ENCODE measurements at regions not wholly inside any gene's neighbourhood (a gene's known extent, or its start where the extent isn't known, plus 50 kb on each side); places are given as distances from the start of the nearest gene placed in this dataset.
"Not testable (repeated sequence)": the region's sequence is repeated elsewhere in the genome, so short reads cannot be mapped to it uniquely, and the experiment has no call there.

DNA sequence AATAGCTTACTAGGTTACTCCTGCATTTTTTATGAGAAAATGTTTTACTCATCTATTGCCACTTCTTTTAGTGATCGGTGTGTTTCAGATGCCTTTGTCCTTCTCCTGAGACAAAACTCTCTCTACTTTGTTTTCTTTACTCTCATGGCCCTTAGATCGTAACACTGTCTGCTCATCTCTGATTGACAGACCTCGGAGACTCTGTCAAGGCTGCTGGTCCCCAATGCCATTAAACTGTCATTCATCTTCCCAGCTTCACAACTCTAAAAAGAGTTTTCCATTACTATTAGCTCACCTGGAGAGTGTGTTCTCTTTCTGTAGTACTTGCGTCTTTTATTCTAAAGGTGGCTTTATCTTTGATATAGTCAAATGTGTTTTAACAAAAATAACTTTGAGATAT is 765.2 kb downstream of the SLITRK1 start:
- DNase-seq (ENCODE audit: low read depth): no peak

DNA sequence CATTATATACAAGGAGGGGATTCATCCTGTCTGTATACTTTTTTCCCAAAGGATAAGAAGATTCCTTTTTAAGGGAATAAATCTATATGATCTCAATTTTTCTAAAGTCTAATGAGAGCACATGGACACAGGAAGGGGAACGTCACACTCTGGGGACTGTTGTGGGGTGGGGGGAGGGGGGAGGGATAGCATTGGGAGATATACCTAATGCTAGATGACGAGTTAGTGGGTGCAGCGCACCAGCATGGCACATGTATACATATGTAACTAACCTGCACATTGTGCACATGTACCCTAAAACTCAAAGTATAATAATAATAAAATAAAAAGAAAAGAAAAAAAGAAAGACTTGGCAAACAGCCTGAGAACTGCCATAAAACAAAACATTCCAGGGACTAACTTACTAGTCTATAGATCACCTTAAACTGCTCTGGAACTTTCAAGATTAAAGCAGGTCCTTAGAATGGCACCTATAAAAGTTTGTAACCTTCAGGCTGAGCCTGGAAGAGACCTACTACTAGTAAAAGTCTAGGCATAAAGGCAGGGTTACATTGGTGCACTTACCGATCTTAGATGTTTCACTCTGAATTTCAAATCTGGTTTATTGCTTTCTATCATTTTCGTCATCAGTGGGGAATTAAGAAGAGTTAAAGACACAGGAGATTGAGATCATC is 780.6 kb downstream of the SLITRK1 start:
- not testable (repeated sequence) for DNase-seq (ENCODE audit: low read depth)

DNA sequence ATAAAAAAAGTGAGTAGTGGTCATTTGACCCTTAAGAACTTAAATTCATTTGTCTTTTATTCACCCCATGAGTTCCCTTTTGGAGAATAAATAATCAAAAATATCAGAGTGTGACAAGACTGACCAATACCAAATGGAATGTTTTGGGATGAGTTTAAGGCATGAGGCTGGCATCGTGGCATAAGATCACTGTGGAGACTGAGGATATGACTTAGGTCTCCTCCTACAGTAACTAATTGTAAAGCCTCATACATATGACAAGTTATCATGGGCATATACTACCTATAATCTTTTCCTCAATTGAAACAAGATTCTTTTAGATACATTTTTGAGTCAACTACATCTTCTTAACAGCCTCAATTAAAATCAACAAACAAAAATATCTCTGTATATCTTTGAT is 782.0 kb downstream of the SLITRK1 start:
- DNase-seq (ENCODE audit: low read depth): no peak

DNA sequence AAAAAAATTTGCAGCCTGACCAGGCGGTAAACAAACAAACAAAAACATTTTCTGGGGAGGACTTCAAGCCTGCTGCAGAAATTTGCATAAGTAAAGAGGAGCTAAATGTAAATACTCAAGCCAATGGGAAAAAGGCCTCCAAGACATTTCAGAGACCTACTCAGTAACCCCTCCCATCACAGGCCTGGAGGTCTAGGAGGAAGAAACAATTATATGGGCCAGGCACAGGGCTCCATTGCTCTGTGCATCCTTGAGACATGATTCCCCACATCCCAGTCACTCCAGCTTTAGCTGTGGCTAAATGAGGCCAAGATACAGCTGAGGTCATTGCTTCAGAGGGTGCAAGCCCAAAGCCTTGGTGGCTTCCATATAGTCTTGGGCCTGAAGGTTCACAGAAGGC is 793.4 kb downstream of the SLITRK1 start:
- no peak for DNase-seq (ENCODE audit: low read depth)

DNA sequence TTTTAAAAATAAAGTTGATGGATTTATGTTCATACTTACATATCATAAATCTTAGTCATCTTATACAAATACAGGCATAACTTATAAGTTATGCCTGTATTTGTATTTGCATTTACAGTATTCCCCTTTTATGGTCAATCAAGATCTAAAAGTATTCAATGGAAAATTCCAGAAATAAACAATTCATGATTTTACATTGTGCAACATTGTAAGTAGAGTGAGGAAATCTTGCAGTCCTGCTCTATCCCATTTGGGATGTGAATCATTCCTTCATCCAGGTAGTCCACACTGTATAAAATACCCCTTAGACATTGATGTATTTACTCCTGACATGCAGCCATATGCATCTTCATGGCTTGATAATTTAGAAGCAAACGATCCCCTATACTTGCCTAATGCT is 795.3 kb downstream of the SLITRK1 start:
- no peak for DNase-seq (ENCODE audit: low read depth)

DNA sequence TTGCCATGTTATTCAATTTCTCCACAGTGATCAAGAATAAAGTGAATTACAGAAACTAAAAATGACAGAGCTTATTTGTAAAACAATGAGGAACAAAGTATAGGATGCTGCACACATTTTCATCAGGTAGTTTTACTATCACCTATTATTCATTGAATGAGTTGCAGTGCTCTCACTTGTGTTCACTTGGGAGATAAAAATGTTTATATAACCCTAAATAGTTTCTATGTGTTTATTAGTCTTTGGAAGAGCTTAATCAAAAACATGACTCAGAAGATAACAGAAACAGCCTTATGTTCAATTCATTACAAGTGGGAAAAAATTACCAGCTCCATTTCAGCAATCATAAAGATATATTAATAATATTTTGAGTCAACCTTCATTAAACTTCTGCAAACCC is 796.2 kb downstream of the SLITRK1 start:
- no peak for DNase-seq (ENCODE audit: low read depth)

DNA sequence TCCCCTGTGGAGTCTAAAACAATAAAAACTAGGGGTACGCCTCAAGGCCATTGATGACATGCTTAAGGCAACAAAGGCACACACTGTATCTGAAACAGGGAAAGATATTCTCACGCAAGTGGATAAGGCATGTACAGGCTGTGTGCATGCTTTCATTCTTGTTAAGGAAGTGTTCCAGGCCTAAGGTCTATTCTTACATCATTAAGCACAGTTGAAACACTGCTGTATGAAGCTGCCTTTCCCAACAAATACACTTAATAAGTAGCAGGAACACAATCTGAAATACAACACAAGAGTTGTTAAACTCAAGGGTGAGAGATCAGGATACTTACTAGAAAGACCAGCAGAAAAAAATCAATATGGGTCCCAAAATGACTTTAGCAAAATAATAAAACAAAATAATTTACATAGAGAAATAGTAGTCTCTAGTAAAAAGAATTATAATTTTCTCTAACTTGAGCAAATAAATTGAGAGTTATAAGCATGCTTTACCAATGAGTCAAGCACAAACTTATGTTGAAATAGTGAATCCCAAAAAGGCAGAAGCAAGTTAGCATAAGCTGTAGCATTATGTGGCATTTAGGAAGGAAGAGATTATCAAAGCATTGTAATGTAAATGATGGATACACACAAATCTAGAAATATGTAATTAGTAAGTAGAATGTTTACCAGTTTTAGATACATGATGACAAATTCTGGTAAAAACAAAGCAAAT is 796.9 kb downstream of the SLITRK1 start:
- DNase-seq (ENCODE audit: low read depth): no peak

DNA sequence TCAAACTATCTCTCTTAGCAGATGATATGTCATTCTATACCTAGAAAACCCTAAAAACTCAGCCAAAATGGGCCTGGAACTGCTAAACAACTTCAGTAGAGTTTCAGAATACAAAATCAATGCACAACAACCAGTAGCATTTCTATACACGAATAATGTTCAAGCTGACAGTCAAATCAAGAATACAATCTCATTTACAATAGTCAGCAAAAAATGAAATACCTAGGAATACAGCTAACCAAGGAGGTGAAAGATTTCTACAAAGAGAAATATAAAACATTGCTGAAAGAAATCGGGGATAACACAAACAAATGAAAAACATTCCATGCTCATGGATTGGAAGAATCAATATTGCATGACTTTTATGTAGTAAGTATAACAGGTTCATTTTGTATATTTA is 804.8 kb downstream of the SLITRK1 start:
- no peak for DNase-seq (ENCODE audit: low read depth)

DNA sequence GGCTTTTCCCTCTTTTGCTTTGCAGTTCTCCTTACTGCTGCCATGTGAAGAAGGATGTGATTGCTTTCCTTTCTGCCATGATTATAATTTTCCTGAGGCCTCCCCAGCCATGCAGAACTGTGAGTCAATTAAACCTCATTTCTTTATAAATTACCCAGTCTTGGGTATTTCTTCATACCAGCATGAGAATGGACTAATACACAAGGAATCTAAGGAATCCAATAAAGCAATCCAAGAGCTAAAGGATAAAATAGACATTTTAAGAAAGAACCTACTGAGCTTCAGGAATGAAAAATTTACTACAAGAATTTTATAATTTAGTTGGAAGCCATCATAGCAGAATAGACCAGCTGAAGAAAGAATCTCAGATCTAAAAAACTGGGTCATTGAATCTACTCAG is 808.3 kb downstream of the SLITRK1 start:
- DNase-seq (ENCODE audit: low read depth): not testable (repeated sequence)

DNA sequence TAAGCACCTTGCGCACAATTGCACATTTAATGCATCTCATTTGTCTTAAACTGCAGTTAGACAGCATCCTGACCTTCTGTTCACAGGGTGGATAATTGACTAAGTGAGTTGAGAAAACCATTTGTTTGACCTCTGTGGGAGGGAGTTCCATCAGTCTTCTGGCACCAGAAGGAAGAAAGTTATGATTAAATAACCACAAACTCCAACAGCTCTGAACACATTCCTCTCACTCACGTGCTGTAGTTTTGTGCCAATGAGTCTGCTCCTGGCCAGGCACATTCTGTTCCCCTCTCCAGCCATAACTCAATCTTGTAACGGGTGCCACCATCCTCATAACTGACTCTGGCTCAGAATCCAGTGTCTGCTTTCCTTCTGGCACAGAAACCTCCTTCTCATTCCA is 817.2 kb downstream of the SLITRK1 start:
- DNase-seq (ENCODE audit: low read depth): no peak

DNA sequence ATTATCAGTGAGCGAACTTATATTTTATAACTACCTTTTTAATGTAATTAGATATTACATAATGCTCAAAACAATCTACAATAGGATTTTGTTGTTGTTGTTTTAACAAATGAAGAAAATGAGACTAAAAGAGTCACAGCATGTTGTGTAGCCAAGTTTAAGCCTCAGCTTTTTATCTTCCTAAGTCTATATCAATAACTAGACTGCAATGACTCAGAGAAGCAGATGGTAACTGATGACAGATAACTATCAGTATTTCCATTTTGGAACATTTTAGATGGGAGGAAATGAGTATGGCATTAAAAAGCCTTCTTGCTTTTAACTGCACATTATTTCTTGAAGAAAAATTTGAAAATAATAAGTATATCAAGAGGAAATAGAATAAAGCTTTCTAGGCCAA is 825.2 kb downstream of the SLITRK1 start:
- no peak for DNase-seq (ENCODE audit: low read depth)

DNA sequence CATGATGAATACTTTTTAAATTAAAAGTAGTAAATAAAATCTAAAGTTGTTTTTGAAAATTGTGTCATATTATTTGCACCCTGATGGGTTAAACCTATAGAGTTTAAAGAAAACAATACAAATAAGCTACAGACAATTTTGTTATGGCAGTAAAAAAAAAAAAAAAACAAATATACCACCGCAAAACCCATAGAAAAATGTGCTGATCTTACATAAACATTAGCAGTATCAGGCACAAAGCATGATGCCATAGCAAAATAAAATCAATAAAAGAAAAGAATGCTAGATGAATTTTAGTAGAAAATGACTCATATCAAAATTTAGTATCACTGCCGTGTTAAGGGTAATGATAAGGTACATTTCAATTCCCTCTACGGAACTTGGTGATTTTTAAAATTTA is 826.0 kb downstream of the SLITRK1 start:
- no peak for DNase-seq (ENCODE audit: low read depth)

DNA sequence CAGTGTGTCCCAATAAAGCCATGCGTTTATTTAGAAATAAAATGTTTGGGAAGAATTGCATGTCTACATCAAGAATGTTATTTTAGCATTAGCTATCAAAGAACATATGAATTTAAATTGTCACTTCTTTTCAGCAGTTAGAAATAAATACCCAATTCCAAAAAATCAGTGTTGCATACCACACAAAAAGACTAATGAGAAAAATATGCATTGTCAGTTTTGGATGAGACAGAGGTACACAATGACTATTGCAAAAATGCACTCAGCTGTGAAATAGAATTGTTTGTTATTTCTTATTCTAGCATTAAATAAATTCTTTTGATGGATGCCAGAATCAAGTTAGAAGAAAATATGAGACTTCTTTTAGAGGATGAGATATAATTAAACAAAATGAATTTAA is 833.9 kb downstream of the SLITRK1 start:
- DNase-seq (ENCODE audit: low read depth): no peak

DNA sequence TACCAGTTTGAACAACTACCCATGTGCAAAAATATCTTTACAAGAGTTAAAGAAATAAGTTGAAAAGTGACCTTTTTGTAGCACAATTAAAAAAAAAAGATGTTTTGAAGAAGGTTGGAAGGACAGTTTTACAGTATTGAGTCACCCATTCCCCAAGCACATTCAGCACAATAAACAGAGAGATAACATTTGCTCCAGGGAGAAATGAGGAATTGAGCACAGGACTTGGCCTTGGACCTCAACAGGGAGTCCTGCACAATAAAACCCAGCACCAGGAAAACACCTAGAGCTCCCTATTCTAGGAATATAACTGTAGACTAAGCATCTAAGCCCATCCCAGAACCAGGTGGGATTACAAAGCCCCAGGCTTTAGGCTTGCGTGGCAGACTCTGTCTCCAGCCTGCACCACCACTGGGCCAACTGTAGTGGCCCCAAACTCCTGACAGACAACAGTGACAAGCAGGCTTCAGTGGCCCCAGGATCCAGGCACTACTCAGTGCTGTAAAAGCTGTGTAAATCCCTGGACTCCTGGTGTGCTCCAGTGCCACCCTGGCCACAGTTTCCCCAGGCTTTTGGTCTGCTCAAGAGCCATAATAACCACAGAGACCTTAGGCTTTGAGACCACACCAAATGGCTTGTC is 857.2 kb downstream of the SLITRK1 start:
- DNase-seq (ENCODE audit: low read depth): no peak

DNA sequence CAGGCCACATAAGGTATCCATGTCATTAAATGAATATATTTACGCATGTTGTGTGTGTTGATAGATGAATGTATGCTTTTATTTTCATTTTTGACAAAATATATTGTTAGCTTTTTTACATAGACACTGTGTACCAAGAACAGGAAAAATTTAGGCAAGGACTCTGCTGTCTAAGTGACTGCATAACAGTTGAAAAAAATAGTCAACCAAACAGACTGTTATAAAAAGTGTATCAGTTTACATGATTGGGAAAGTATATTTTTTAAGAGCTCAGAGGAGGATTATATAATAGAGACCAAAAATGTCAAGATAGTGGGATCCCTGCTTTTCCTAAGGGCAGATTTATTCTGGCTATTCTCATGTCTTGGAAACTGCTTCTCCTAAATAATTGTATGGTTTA is 858.0 kb downstream of the SLITRK1 start:
- DNase-seq (ENCODE audit: low read depth): no peak

DNA sequence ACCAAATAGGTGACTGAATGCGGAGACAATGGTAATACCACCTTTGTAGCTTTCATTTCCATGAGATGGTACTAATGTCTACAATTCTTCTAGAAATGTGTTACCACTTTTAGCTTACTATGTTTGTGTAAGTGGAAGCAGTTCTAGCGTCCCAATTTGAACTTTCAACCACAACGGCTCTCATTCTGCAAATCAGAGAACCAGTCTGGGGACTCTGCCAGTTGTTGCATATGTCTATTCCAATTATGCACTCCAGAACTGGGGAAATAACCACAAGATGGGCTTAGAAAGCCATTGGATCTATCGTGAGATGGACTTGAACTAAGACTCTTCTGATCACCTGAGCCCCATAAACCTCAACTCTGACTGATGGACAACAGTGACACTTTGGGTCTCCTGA is 862.3 kb downstream of the SLITRK1 start:
- no peak for DNase-seq (ENCODE audit: low read depth)

DNA sequence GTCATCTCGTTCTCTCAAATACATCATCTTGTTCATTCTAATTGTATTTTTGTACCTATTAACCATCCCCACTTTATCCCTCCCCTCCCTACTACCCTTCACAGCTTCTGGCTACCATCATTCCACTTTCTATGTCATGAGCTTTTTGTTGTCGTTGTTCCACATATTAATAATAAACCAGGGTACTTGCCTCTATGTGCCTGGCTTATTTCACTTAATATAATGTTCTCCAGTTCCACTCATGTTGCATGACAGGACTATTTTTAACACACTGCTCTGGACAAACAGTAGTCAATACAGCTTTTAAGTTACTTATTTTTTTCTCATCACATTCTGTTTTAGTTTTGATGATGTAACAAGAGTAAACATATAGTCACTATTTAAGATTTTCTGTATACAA is 872.3 kb downstream of the SLITRK1 start:
- DNase-seq (ENCODE audit: low read depth): no peak

DNA sequence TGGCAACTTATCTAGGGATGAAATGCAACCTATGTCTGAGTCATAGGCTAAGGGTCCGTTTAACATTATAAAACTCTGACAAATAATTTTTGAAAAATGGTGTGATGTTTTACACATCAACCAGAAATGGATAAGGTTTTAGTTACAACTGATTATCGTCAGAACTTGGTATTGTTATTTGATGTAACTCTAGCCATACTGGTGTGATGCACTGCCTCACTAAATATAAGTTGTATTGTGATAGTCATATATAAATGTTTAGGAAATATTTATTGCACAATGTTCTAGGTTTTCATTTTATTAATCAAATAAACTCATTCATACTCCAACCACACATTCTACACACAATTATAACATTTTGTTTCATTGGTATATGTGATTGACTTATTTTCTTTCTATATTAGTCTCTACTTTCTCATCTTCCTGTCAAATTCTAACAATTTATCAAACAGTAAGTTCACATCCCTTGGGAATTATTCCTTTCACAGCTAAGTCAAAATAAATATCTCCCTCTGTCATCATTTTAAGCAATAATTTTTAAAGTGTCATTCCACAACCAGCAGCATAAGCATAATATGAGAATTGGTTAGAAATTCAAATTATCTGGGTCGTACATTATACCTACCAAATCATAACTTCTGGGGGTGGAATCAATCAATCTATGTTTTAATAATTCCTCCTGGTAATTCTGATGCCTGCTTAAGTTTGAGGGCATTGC is 873.9 kb downstream of the SLITRK1 start:
- DNase-seq (ENCODE audit: low read depth): no peak

DNA sequence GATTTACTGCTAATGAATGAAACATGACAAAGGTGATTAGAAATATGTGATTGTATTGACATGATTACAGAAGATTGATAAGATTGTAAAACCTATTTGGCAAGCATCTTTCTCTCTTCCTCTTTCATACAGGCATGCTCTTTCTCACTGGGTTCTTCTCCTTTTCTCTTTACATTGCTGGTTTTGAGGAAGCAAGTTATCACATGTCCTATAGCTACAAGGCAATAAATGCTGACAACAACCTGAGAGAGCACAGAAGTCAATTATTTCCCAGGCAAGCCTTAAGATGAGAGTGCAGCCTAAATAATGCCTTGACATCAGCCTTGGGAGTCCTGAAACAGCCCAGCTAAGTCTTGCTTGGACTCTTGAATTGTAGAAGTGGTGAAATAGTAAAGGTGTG is 875.0 kb downstream of the SLITRK1 start:
- no peak for DNase-seq (ENCODE audit: low read depth)

DNA sequence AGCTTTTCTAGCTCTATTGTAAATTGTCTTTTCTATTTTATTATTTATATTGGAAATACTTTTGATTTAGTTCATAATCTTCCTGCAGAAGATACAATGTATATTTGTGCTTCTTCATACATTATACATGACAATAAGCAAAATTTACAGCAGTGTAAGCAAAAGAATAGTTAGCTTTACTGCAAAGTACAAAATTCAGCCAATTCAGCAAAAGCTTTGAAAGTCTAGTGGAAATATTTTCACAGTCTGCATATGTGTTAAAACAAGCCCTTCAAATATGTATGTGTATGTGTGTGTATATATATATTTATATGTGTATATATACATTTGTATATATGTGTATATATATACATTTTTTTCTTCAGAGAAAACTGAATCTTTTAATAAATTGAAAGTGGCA is 879.1 kb downstream of the SLITRK1 start:
- no peak for DNase-seq (ENCODE audit: low read depth)

DNA sequence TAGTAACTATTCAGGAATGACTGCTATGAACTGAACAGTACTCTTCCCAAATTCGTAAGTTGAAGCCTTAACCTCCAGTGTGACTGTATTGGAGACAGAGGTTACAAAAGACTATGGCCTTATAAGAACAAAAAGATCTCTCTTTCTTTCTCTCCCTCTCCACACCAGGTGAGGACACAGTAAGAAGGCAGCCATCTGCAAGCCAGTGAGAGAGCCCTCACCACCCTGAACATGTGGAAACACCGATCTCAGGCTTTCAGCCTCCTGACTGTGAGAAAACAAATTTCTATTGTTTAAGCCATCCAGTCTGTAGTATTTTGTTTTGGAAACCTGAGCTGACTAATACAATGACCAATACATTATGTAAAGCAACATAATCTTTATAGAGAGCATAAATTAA is 888.9 kb downstream of the SLITRK1 start:
- no peak for DNase-seq (ENCODE audit: low read depth)

DNA sequence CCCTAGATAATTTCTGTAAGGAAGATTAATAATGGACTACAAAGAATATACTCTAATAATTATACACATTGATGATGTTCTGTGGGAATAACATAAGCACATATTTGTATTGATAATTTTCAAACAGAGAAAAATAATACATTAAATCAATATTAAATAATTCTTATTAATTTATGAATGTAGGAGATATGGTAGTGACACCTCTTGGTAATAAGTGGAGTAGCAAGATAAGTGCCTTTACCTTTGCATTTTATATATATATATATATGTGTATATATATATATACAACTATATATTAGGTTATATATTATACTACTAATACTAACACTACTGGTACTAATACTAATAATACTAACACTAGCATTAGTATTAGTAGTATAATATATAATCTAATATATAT is 905.8 kb downstream of the SLITRK1 start:
- no peak for DNase-seq (ENCODE audit: low read depth)

All from activated gamma-delta T cell treated with anti-CD3 and anti-CD28 coated beads, Interleukin-2, amount 50 U/mL, for 16 hours (primary cell).